ENCODE measurements at regions not wholly inside any gene's neighbourhood (a gene's known extent, or its start where the extent isn't known, plus 50 kb on each side); places are given as distances from the start of the nearest gene placed in this dataset.

GRCh38 chr4:147381749-147382148, 99.1 kb upstream of the EDNRA start:
- Histone ChIP-seq H3K9me3 (ENCODE audit: insufficient read depth, low read length) (no peaks in the 10 kb centered on the region), H3K36me3 (ENCODE audit: insufficient read depth, insufficient read length, low read length) (no peaks in the 10 kb centered on the region), H3K27me3 (ENCODE audit: insufficient read depth, insufficient read length) (no peaks in the 10 kb centered on the region), H3K4me1 (ENCODE audit: insufficient read depth, insufficient read length) (no peaks in the 10 kb centered on the region), H3K9ac (ENCODE audit: insufficient read length, low read depth) (no peak overlapping the region), H3K4me3 (ENCODE audit: insufficient read length, low read depth) (no peak overlapping the region)
- DNase-seq (ENCODE audit: low read depth, low spot score), result no peak
- TF ChIP-seq ZNF274 (IDR thresholded peaks at IDR 0.05; ENCODE audit: low read depth, low read length) (no peak), YY1 (IDR thresholded peaks at IDR 0.05; ENCODE audit: insufficient read depth, insufficient read length) (no peak), SUZ12 (IDR thresholded peaks at IDR 0.05; ENCODE audit: extremely low read depth, insufficient read depth, insufficient read length) (no peak)

DNA sequence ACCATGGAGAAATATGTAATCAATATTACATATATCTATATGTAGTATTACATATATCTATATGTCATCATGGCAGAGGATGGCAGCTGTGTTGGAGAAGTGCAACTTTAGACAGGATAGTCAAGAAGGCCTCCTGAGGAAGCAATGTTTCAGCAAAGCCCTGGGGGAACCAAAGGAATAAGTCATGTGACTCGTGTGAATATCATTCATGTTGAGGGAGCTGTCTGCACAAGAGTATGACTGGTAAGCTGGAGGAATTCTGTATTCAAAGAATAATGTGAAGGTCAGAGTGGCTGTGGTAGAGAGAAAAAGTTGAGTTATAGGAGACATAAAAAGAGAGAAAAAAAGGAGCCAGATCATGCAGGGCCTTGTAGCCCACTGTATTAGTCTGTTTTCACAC, 92.9 kb upstream of the EDNRA start:
- no peak overlapping the region for H3K4me3 ChIP-seq (ENCODE audit: insufficient read length, low read depth)
- no peak for DNase-seq (ENCODE audit: low read depth, low spot score)
- H3K9me3 ChIP-seq (ENCODE audit: insufficient read depth, low read length), result no peaks in the 10 kb centered on the region
- TF ChIP-seq YY1 (IDR thresholded peaks at IDR 0.05; ENCODE audit: insufficient read depth, insufficient read length) (no peak), SUZ12 (IDR thresholded peaks at IDR 0.05; ENCODE audit: extremely low read depth, insufficient read depth, insufficient read length) (no peak), ZNF274 (IDR thresholded peaks at IDR 0.05; ENCODE audit: low read depth, low read length) (no peak)
- H3K36me3 ChIP-seq (ENCODE audit: insufficient read depth, insufficient read length, low read length), result no peaks in the 10 kb centered on the region
- H3K4me1 ChIP-seq (ENCODE audit: insufficient read depth, insufficient read length), result no peaks in the 10 kb centered on the region
- no peak overlapping the region for H3K9ac ChIP-seq (ENCODE audit: insufficient read length, low read depth)
- H3K27me3 ChIP-seq (ENCODE audit: insufficient read depth, insufficient read length), result no peaks in the 10 kb centered on the region

GRCh38 chr4:147396105-147396504, 84.8 kb upstream of the EDNRA start:
- Histone ChIP-seq H3K4me3 (ENCODE audit: insufficient read length, low read depth) (no peak overlapping the region), H3K36me3 (ENCODE audit: insufficient read depth, insufficient read length, low read length) (no peaks in the 10 kb centered on the region), H3K27me3 (ENCODE audit: insufficient read depth, insufficient read length) (no peaks in the 10 kb centered on the region), H3K9me3 (ENCODE audit: insufficient read depth, low read length) (no peaks in the 10 kb centered on the region), H3K9ac (ENCODE audit: insufficient read length, low read depth) (no peak overlapping the region), H3K4me1 (ENCODE audit: insufficient read depth, insufficient read length) (no peaks in the 10 kb centered on the region)
- no peak for DNase-seq (ENCODE audit: low read depth, low spot score)
- no peak for TF ChIP-seq YY1 (IDR thresholded peaks at IDR 0.05; ENCODE audit: insufficient read depth, insufficient read length)
- no peak for TF ChIP-seq ZNF274 (IDR thresholded peaks at IDR 0.05; ENCODE audit: low read depth, low read length)
- TF ChIP-seq SUZ12 (IDR thresholded peaks at IDR 0.05; ENCODE audit: extremely low read depth, insufficient read depth, insufficient read length), result no peak

GRCh38 chr4:147398556-147398955, 82.3 kb upstream of the EDNRA start:
- Histone ChIP-seq H3K36me3 (ENCODE audit: insufficient read depth, insufficient read length, low read length) (no peaks in the 10 kb centered on the region), H3K4me3 (ENCODE audit: insufficient read length, low read depth) (no peak overlapping the region), H3K27me3 (ENCODE audit: insufficient read depth, insufficient read length) (no peaks in the 10 kb centered on the region), H3K4me1 (ENCODE audit: insufficient read depth, insufficient read length) (no peaks in the 10 kb centered on the region), H3K9ac (ENCODE audit: insufficient read length, low read depth) (no peak overlapping the region), H3K9me3 (ENCODE audit: insufficient read depth, low read length) (no peaks in the 10 kb centered on the region)
- TF ChIP-seq ZNF274 (IDR thresholded peaks at IDR 0.05; ENCODE audit: low read depth, low read length), result no peak
- TF ChIP-seq YY1 (IDR thresholded peaks at IDR 0.05; ENCODE audit: insufficient read depth, insufficient read length), result no peak
- TF ChIP-seq SUZ12 (IDR thresholded peaks at IDR 0.05; ENCODE audit: extremely low read depth, insufficient read depth, insufficient read length), result no peak
- DNase-seq (ENCODE audit: low read depth, low spot score), result no peak

GRCh38 chr4:147400721-147401120, 80.2 kb upstream of the EDNRA start:
- Histone ChIP-seq H3K9me3 (ENCODE audit: insufficient read depth, low read length) (no peaks in the 10 kb centered on the region), H3K9ac (ENCODE audit: insufficient read length, low read depth) (no peak overlapping the region), H3K36me3 (ENCODE audit: insufficient read depth, insufficient read length, low read length) (no peaks in the 10 kb centered on the region), H3K4me3 (ENCODE audit: insufficient read length, low read depth) (no peak overlapping the region), H3K27me3 (ENCODE audit: insufficient read depth, insufficient read length) (no peaks in the 10 kb centered on the region), H3K4me1 (ENCODE audit: insufficient read depth, insufficient read length) (no peaks in the 10 kb centered on the region)
- no peak for DNase-seq (ENCODE audit: low read depth, low spot score)
- no peak for TF ChIP-seq ZNF274 (IDR thresholded peaks at IDR 0.05; ENCODE audit: low read depth, low read length)
- no peak for TF ChIP-seq SUZ12 (IDR thresholded peaks at IDR 0.05; ENCODE audit: extremely low read depth, insufficient read depth, insufficient read length)
- no peak for TF ChIP-seq YY1 (IDR thresholded peaks at IDR 0.05; ENCODE audit: insufficient read depth, insufficient read length)

GRCh38 chr4:147401221-147401620, 79.7 kb upstream of the EDNRA start:
- Histone ChIP-seq H3K4me3 (ENCODE audit: insufficient read length, low read depth) (no peak overlapping the region), H3K9me3 (ENCODE audit: insufficient read depth, low read length) (no peaks in the 10 kb centered on the region), H3K27me3 (ENCODE audit: insufficient read depth, insufficient read length) (no peaks in the 10 kb centered on the region), H3K36me3 (ENCODE audit: insufficient read depth, insufficient read length, low read length) (no peaks in the 10 kb centered on the region), H3K9ac (ENCODE audit: insufficient read length, low read depth) (no peak overlapping the region), H3K4me1 (ENCODE audit: insufficient read depth, insufficient read length) (no peaks in the 10 kb centered on the region)
- no peak for DNase-seq (ENCODE audit: low read depth, low spot score)
- TF ChIP-seq ZNF274 (IDR thresholded peaks at IDR 0.05; ENCODE audit: low read depth, low read length), result no peak
- TF ChIP-seq YY1 (IDR thresholded peaks at IDR 0.05; ENCODE audit: insufficient read depth, insufficient read length), result no peak
- no peak for TF ChIP-seq SUZ12 (IDR thresholded peaks at IDR 0.05; ENCODE audit: extremely low read depth, insufficient read depth, insufficient read length)

- no peak for TF ChIP-seq SUZ12 (IDR thresholded peaks at IDR 0.05; ENCODE audit: extremely low read depth, insufficient read depth, insufficient read length)
- no peak for TF ChIP-seq ZNF274 (IDR thresholded peaks at IDR 0.05; ENCODE audit: low read depth, low read length)
- no peak for TF ChIP-seq YY1 (IDR thresholded peaks at IDR 0.05; ENCODE audit: insufficient read depth, insufficient read length)
- Histone ChIP-seq H3K9me3 (ENCODE audit: insufficient read depth, low read length) (no peaks in the 10 kb centered on the region), H3K36me3 (ENCODE audit: insufficient read depth, insufficient read length, low read length) (no peaks in the 10 kb centered on the region), H3K27me3 (ENCODE audit: insufficient read depth, insufficient read length) (no peaks in the 10 kb centered on the region), H3K4me1 (ENCODE audit: insufficient read depth, insufficient read length) (no peaks in the 10 kb centered on the region), H3K9ac (ENCODE audit: insufficient read length, low read depth) (no peak overlapping the region), H3K4me3 (ENCODE audit: insufficient read length, low read depth) (no peak overlapping the region)
- DNase-seq (ENCODE audit: low read depth, low spot score), result peak; percentile 8
These were observed 73.4 kb upstream of the EDNRA start for GRCh38 chr4:147407261-147408045.

All from NT2/D1 (cell line).